ENCODE measurements at regions not wholly inside any gene's neighbourhood (a gene's known extent, or its start where the extent isn't known, plus 50 kb on each side); places are given as distances from the start of the nearest gene placed in this dataset.

GRCh38 chr4:184306470-184306869 is 88.8 kb upstream of the ENPP6 start:
- TF ChIP-seq CTCF (IDR thresholded peaks at IDR 0.05 in 4 of 5, conservative IDR thresholded peaks at IDR 0.05 in 1 of 5) (no peak), POLR2A (IDR thresholded peaks at IDR 0.05) (no peak)

Data from gastrocnemius medialis (tissue), 4 donors.